HCT116 (cell line): ENCODE measurements at regions not wholly inside any gene's neighbourhood (a gene's known extent, or its start where the extent isn't known, plus 50 kb on each side); places are given as distances from the start of the nearest gene placed in this dataset.

Source experiments
- CTCF ChIP-seq, 3 experiments: fragments of 200-600 bp in 1 of 3; sonication (generic) in 1 of 3; IDR thresholded peaks in 2 of 3; conservative IDR thresholded peaks in 1 of 3; 2 replicates each; pipeline ENCODE4 v1.5.1; 2012 to 2017; ENCODE audit warnings: low read depth in 2 of 3, low read length in 2 of 3, antibody characterized with exemption in 1 of 3, borderline replicate concordance in 1 of 3, control low read depth in 1 of 3, mild to moderate bottlenecking in 1 of 3, mixed read lengths in 1 of 3, mixed run types in 1 of 3, moderate library complexity in 1 of 3; ENCODE audit not compliant: insufficient read depth in 1 of 3
- EGR1 ChIP-seq: IDR thresholded peaks from 2 replicates; pipeline ENCODE4 v1.6.1; 2012; ENCODE audit warnings: low read depth
- ELF1 ChIP-seq: IDR thresholded peaks from 2 replicates; pipeline ENCODE4 v1.6.1; 2012; ENCODE audit warnings: low read depth, borderline replicate concordance
- EZH2phosphoT487 ChIP-seq: fragments of 200-600 bp; IDR thresholded peaks from 2 replicates; pipeline ENCODE4 v1.6.1; 2018; ENCODE audit warnings: antibody characterized with exemption, borderline replicate concordance
- MAX ChIP-seq: IDR thresholded peaks from 2 replicates; pipeline ENCODE4 v1.6.1; 2012
- POLR2AphosphoS5 ChIP-seq: IDR thresholded peaks from 2 replicates; pipeline ENCODE4 v1.6.1; 2011; ENCODE audit warnings: mild to moderate bottlenecking, low read depth, low read length, moderate library complexity
- REST ChIP-seq: IDR thresholded peaks from 2 replicates; pipeline ENCODE4 v1.6.1; 2012; ENCODE audit warnings: low read depth
- TCF7L2 ChIP-seq: IDR thresholded peaks from 2 replicates; pipeline ENCODE4 v1.7.0; 2011; ENCODE audit warnings: borderline replicate concordance, inconsistent platforms; ENCODE audit not compliant: insufficient read depth, insufficient read length; ENCODE audit errors: extremely low read depth
- YY1 ChIP-seq: IDR thresholded peaks from 2 replicates; pipeline ENCODE4 v1.6.1; 2011; ENCODE audit warnings: low read length, low read depth, moderate library complexity, mild to moderate bottlenecking; ENCODE audit not compliant: insufficient replicate concordance; ENCODE audit errors: extremely low read depth

GRCh38 chr15:77738441-77739302 lies 106.0 kb upstream of the LINGO1 start (continued):
- no peak for TF ChIP-seq REST
- no peak for TF ChIP-seq EZH2phosphoT487
- no peak for TF ChIP-seq POLR2AphosphoS5
- TF ChIP-seq MAX, result no peak
- TF ChIP-seq TCF7L2, result no peak
- no peak for TF ChIP-seq CTCF (IDR thresholded peaks at IDR 0.05 in 2 of 3, conservative IDR thresholded peaks at IDR 0.05 in 1 of 3; ENCODE audit: borderline replicate concordance in 1 of 3, insufficient read depth in 1 of 3, low read depth in 2 of 3, low read length in 2 of 3)
- TF ChIP-seq YY1, result no peak
- TF ChIP-seq EGR1, result no peak
- no peak for TF ChIP-seq ELF1
